HCT116 (cell line): ENCODE measurements at regions not wholly inside any gene's neighbourhood (a gene's known extent, or its start where the extent isn't known, plus 50 kb on each side); places are given as distances from the start of the nearest gene placed in this dataset.

Experiments
- ATAC-seq: fragments of 200-7000 bp; cut with Tn5 transposase; 2 replicates; pipeline ENCODE4 v1.9.1; 2020; ENCODE audit warnings: mild to moderate bottlenecking, moderate library complexity
- BruUV-seq: library from RNA; stranded (reverse); fragments of 400-500 nt; replicated peaks from 2 replicates; lab custom pipeline; 2021; lab: Mats Ljungman, UMichigan
- CTCF ChIA-PET: fragments of 300-600 bp; sonication (Branson Sonifier 250); formaldehyde crosslinking; loops from one replicate; lab custom pipeline; 2021; ENCODE audit warnings: antibody characterized with exemption; lab: Charles Lee
- POLR2A ChIA-PET: fragments of 300-600, 350-600 bp; sonication (Branson Sonifier 250); formaldehyde crosslinking; loops from one replicate; lab custom pipeline; 2021; ENCODE audit warnings: antibody characterized with exemption; lab: Charles Lee
- RAD21 ChIA-PET, 2 experiments: fragments of 300-600 bp; sonication (Branson Sonifier 250); formaldehyde crosslinking; loops; one replicate each; lab custom pipeline; 2023; ENCODE audit warnings: low total read pairs in 2 of 2; ENCODE audit not compliant: uncharacterized antibody in 2 of 2, unreplicated experiment in 2 of 2, low non-redundant PET in 1 of 2; lab: Charles Lee
- DNase-seq: peaks from one replicate; pipeline ENCODE4 v3.0.0-alpha.2; 2010; ENCODE audit warnings: low read depth, low spot score
- H2AFZ ChIP-seq: fragments of 200-600 bp; shearing (Covaris generic), sonication (generic); 2 replicates; pipeline ENCODE4 v1.6.1; 2017; ENCODE audit warnings: low read depth, mixed run types, mixed read lengths, antibody characterized with exemption, low read length; ENCODE audit not compliant: poor library complexity, severe bottlenecking
- H3K27ac ChIP-seq: 2 replicates; pipeline ENCODE4 v1.5.1; 2012; ENCODE audit warnings: low read depth, low read length
- H3K27me3 ChIP-seq: fragments of 200-600 bp; sonication (generic); 2 replicates; pipeline ENCODE4 v1.6.1; 2016; ENCODE audit warnings: mixed run types, low read length, mixed read lengths; ENCODE audit not compliant: insufficient read depth
- H3K36me3 ChIP-seq, 2 experiments: fragments of 200-500 bp in 1 of 2; fragments of 200-600 bp in 1 of 2; sonication (Bioruptor generic) in 1 of 2; sonication (generic) in 1 of 2; 2 replicates each; pipeline versions ENCODE4 v1.5.1 to v1.6.1; 2014 to 2016; ENCODE audit warnings: low read length in 2 of 2, inconsistent platforms in 1 of 2, mixed read lengths in 1 of 2, mixed run types in 1 of 2; ENCODE audit not compliant: insufficient read depth in 2 of 2, control insufficient read depth in 1 of 2
- H3K4me1 ChIP-seq, 2 experiments: fragments of 200-600 bp in 1 of 2; sonication (generic) in 1 of 2; 2 replicates each; pipeline versions ENCODE4 v1.5.1 to v1.6.1; 2012 to 2017; ENCODE audit warnings: low read length in 2 of 2, inconsistent platforms in 1 of 2, mild to moderate bottlenecking in 1 of 2, mixed read lengths in 1 of 2, mixed run types in 1 of 2, moderate library complexity in 1 of 2; ENCODE audit not compliant: insufficient read depth in 2 of 2, control insufficient read depth in 1 of 2
- H3K4me2 ChIP-seq: fragments of 200-600 bp; sonication (generic); 2 replicates; pipeline ENCODE4 v1.6.1; 2017; ENCODE audit warnings: mixed run types, low read length, mixed read lengths
- H3K4me3 ChIP-seq, 2 experiments: fragments of 200-600 bp in 1 of 2; sonication (generic) in 1 of 2; replicated peaks in 1 of 2; 2 replicates each; pipeline ENCODE4 v1.5.1; 2011 to 2016; ENCODE audit warnings: low read length in 2 of 2, control low read depth in 1 of 2, low read depth in 1 of 2, mild to moderate bottlenecking in 1 of 2, mixed read lengths in 1 of 2, mixed run types in 1 of 2
- H3K79me2 ChIP-seq: fragments of 200-600 bp; sonication (generic); 2 replicates; pipeline ENCODE4 v1.6.1; 2017; ENCODE audit warnings: mild to moderate bottlenecking, mixed run types, low read length, moderate library complexity, mixed read lengths; ENCODE audit not compliant: insufficient read depth
- H3K9ac ChIP-seq: fragments of 200-600 bp; sonication (generic); 2 replicates; pipeline ENCODE4 v1.6.1; 2016; ENCODE audit warnings: low read length, mixed read lengths
- H3K9me2 ChIP-seq: fragments of 200-600 bp; sonication (generic), shearing (Covaris generic); 2 replicates; pipeline ENCODE4 v1.6.1; 2017; ENCODE audit warnings: mixed run types, mild to moderate bottlenecking, moderate library complexity; ENCODE audit not compliant: insufficient read depth
- H3K9me3 ChIP-seq, 2 experiments: fragments of 200-500 bp in 1 of 2; fragments of 200-600 bp in 1 of 2; sonication (Bioruptor generic) in 1 of 2; sonication (generic) in 1 of 2; 2 replicates each; pipeline ENCODE4 v1.6.1; 2014 to 2017; ENCODE audit warnings: low read length in 2 of 2, mixed read lengths in 2 of 2, inconsistent platforms in 1 of 2, low read depth in 1 of 2, mild to moderate bottlenecking in 1 of 2, mixed run types in 1 of 2, moderate library complexity in 1 of 2; ENCODE audit not compliant: control insufficient read depth in 1 of 2, insufficient read depth in 1 of 2
- H4K20me1 ChIP-seq: fragments of 200-600 bp; sonication (generic), shearing (Covaris generic); 2 replicates; pipeline ENCODE4 v1.6.1; 2017; ENCODE audit warnings: mixed run types, mild to moderate bottlenecking, moderate library complexity; ENCODE audit not compliant: insufficient read depth
- ELF1 ChIP-seq: IDR thresholded peaks from 2 replicates; pipeline ENCODE4 v1.6.1; 2012; ENCODE audit warnings: low read depth, borderline replicate concordance
- EZH2 ChIP-seq: fragments of 200-600 bp; sonication (generic); IDR thresholded peaks from 2 replicates; pipeline ENCODE4 v1.6.1; 2017; ENCODE audit warnings: antibody characterized with exemption, mixed run types
- EZH2phosphoT487 ChIP-seq: fragments of 200-600 bp; IDR thresholded peaks from 2 replicates; pipeline ENCODE4 v1.6.1; 2018; ENCODE audit warnings: antibody characterized with exemption, borderline replicate concordance
- FOSL1 ChIP-seq: IDR thresholded peaks from 2 replicates; pipeline ENCODE4 v1.6.1; 2012; ENCODE audit warnings: low read depth
- JUND ChIP-seq: IDR thresholded peaks from 2 replicates; pipeline ENCODE4 v1.6.1; 2012
- MAX ChIP-seq: IDR thresholded peaks from 2 replicates; pipeline ENCODE4 v1.6.1; 2012
- POLR2A ChIP-seq: IDR thresholded peaks from 2 replicates; pipeline ENCODE4 v1.7.0; 2011; ENCODE audit warnings: borderline replicate concordance; ENCODE audit not compliant: insufficient read depth, insufficient read length; ENCODE audit errors: extremely low read depth
- POLR2AphosphoS5 ChIP-seq: IDR thresholded peaks from 2 replicates; pipeline ENCODE4 v1.6.1; 2011; ENCODE audit warnings: mild to moderate bottlenecking, low read depth, low read length, moderate library complexity
- REST ChIP-seq: IDR thresholded peaks from 2 replicates; pipeline ENCODE4 v1.6.1; 2012; ENCODE audit warnings: low read depth
- SP1 ChIP-seq: IDR thresholded peaks from 2 replicates; pipeline ENCODE4 v1.6.1; 2012; ENCODE audit warnings: low read depth
- TCF7L2 ChIP-seq: IDR thresholded peaks from 2 replicates; pipeline ENCODE4 v1.7.0; 2011; ENCODE audit warnings: borderline replicate concordance, inconsistent platforms; ENCODE audit not compliant: insufficient read depth, insufficient read length; ENCODE audit errors: extremely low read depth
- ZNF274 ChIP-seq: fragments of 200-500 bp; sonication (Bioruptor generic); IDR thresholded peaks from 2 replicates; pipeline ENCODE4 v1.6.1; 2014; ENCODE audit warnings: mild to moderate bottlenecking, low read depth, low read length, inconsistent platforms
- intact Hi-C: fragments of 100-400 bp; cut with micrococcal nuclease; formaldehyde crosslinking; loops from 2 replicates; pipeline ENCODE4 v1.10.0; 2022
- TF ChIP-seq, protein P1 (sequence below): IDR thresholded peaks from 2 replicates; pipeline ENCODE4 v1.6.1; 2011; ENCODE audit warnings: mild to moderate bottlenecking, low read length, moderate library complexity; ENCODE audit not compliant: insufficient replicate concordance; ENCODE audit errors: extremely low read depth
- TF ChIP-seq, protein P2 (sequence below): IDR thresholded peaks from 2 replicates; pipeline ENCODE4 v1.6.1; 2012

GRCh38 chr19:28867978-28868377 is 345.0 kb downstream of the UQCRFS1 start:
- CTCF ChIA-PET = no interaction called here
- H3K36me3 ChIP-seq = no peaks in the 10 kb centered on the region
- H3K9me2 ChIP-seq = no peaks in the 10 kb centered on the region
- POLR2A ChIA-PET = no interaction called here
- intact Hi-C loops = no loop called here
- no peak overlapping the region for H3K27ac ChIP-seq
- no peak overlapping the region for H3K4me3 ChIP-seq
- H3K79me2 ChIP-seq = no peaks in the 10 kb centered on the region
- H2AFZ ChIP-seq = no peak overlapping the region
- TF ChIP-seq SP1 (no peak), FOSL1 (no peak), MAX (no peak), POLR2A (no peak), ZNF274 (no peak), TCF7L2 (no peak), REST (no peak), ELF1 (no peak), POLR2AphosphoS5 (no peak), EZH2phosphoT487 (no peak), EZH2 (no peak), JUND (no peak)
- TF ChIP-seq, protein P1, sequence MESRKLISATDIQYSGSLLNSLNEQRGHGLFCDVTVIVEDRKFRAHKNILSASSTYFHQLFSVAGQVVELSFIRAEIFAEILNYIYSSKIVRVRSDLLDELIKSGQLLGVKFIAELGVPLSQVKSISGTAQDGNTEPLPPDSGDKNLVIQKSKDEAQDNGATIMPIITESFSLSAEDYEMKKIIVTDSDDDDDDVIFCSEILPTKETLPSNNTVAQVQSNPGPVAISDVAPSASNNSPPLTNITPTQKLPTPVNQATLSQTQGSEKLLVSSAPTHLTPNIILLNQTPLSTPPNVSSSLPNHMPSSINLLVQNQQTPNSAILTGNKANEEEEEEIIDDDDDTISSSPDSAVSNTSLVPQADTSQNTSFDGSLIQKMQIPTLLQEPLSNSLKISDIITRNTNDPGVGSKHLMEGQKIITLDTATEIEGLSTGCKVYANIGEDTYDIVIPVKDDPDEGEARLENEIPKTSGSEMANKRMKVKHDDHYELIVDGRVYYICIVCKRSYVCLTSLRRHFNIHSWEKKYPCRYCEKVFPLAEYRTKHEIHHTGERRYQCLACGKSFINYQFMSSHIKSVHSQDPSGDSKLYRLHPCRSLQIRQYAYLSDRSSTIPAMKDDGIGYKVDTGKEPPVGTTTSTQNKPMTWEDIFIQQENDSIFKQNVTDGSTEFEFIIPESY = no peak
- TF ChIP-seq, protein P2, sequence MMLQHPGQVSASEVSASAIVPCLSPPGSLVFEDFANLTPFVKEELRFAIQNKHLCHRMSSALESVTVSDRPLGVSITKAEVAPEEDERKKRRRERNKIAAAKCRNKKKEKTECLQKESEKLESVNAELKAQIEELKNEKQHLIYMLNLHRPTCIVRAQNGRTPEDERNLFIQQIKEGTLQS = no peak
- no peaks in the 10 kb centered on the region; the same call in 1 of the 2 replicates for H4K20me1 ChIP-seq
- no TSS peak for BruUV-seq
- H3K9ac ChIP-seq = no peak overlapping the region
- peaks cover 4 to 27% of the 10 kb centered on the region in 2 experiments; a peak in 2 of 4 replicates for H3K9me3 ChIP-seq
- RAD21 ChIA-PET = no interaction called here
- no peaks in the 10 kb centered on the region for H3K27me3 ChIP-seq
- ATAC-seq (no peak), DNase-seq (no peak)
- no peaks in the 10 kb centered on the region for H3K4me1 ChIP-seq
- H3K4me2 ChIP-seq = no peak overlapping the region
